ENCODE measurements at regions not wholly inside any gene's neighbourhood (a gene's known extent, or its start where the extent isn't known, plus 50 kb on each side); places are given as distances from the start of the nearest gene placed in this dataset.

DNA sequence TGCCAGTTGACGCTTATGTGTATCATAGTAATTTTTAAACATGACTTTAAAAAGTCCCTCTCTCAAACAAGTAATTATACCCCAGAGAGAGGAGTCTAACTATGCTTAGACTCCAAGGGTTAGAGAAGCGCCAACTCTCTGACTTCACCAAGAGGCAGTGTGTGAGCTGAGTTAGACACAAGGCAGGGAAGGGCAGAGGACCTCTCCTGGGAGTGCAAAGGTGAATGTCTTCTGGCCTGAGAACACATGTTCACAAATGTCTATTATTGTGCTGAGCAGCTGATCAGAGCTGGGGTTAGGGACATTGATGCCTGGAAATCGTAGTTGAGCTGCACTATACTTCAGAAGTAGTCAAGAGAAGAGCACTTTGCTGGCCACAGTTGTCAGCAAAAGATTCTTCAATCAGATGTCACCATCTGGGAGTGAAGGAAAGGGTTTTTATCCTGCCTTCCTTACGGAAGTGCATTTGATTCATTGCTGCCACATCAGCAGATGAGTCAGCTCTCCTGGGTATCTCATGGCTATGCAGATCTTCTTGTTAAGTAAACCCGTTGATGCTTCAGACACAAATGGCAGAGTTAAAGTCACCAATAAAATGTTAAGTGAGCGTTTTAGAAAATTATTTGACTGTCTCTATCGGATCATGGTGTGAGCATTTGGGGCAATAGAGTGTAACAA lies 283.2 kb upstream of the ARGLU1 start:
- no peak for TF ChIP-seq NFE2 (IDR thresholded peaks at IDR 0.05; ENCODE audit: low read depth)
- TF ChIP-seq TCFL5 (CRISPR knock-in tag; conservative IDR thresholded peaks at IDR 0.05) = no peak
- TF ChIP-seq NRF1 (conservative IDR thresholded peaks at IDR 0.05 in 1 of 2, IDR thresholded peaks at IDR 0.05 in 1 of 2) = no peak
- TF ChIP-seq, protein P1, sequence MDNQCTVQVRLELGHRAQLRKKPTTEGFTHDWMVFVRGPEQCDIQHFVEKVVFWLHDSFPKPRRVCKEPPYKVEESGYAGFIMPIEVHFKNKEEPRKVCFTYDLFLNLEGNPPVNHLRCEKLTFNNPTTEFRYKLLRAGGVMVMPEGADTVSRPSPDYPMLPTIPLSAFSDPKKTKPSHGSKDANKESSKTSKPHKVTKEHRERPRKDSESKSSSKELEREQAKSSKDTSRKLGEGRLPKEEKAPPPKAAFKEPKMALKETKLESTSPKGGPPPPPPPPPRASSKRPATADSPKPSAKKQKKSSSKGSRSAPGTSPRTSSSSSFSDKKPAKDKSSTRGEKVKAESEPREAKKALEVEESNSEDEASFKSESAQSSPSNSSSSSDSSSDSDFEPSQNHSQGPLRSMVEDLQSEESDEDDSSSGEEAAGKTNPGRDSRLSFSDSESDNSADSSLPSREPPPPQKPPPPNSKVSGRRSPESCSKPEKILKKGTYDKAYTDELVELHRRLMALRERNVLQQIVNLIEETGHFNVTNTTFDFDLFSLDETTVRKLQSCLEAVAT (IDR thresholded peaks at IDR 0.05) = no peak
- TF ChIP-seq KDM1A (IDR thresholded peaks at IDR 0.05) = no peak
- TF ChIP-seq, protein P2, sequence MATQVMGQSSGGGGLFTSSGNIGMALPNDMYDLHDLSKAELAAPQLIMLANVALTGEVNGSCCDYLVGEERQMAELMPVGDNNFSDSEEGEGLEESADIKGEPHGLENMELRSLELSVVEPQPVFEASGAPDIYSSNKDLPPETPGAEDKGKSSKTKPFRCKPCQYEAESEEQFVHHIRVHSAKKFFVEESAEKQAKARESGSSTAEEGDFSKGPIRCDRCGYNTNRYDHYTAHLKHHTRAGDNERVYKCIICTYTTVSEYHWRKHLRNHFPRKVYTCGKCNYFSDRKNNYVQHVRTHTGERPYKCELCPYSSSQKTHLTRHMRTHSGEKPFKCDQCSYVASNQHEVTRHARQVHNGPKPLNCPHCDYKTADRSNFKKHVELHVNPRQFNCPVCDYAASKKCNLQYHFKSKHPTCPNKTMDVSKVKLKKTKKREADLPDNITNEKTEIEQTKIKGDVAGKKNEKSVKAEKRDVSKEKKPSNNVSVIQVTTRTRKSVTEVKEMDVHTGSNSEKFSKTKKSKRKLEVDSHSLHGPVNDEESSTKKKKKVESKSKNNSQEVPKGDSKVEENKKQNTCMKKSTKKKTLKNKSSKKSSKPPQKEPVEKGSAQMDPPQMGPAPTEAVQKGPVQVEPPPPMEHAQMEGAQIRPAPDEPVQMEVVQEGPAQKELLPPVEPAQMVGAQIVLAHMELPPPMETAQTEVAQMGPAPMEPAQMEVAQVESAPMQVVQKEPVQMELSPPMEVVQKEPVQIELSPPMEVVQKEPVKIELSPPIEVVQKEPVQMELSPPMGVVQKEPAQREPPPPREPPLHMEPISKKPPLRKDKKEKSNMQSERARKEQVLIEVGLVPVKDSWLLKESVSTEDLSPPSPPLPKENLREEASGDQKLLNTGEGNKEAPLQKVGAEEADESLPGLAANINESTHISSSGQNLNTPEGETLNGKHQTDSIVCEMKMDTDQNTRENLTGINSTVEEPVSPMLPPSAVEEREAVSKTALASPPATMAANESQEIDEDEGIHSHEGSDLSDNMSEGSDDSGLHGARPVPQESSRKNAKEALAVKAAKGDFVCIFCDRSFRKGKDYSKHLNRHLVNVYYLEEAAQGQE (IDR thresholded peaks at IDR 0.05; ENCODE audit: borderline replicate concordance) = no peak
- TF ChIP-seq, protein P2 (CRISPR knock-in tag; IDR thresholded peaks at IDR 0.05; ENCODE audit: low read depth) = no peak
- TF ChIP-seq ZNF239 (CRISPR knock-in tag; IDR thresholded peaks at IDR 0.05) = no peak

All from K562 (cell line).